Liver (tissue), 7 donors: ENCODE measurements at regions not wholly inside any gene's neighbourhood (a gene's known extent, or its start where the extent isn't known, plus 50 kb on each side); places are given as distances from the start of the nearest gene placed in this dataset.

Experiments
- DNase-seq: peaks from one replicate; pipeline ENCODE4 v3.0.0-alpha.2; 2017; ENCODE audit warnings: low spot score
- H3K27ac ChIP-seq, 2 donors: one replicate each; pipeline ENCODE4 v1.7.0; 2013; ENCODE audit warnings: inconsistent platforms in 2 of 2, low read length in 2 of 2, control low read depth in 1 of 2, low read depth in 1 of 2, mild to moderate bottlenecking in 1 of 2
- H3K27me3 ChIP-seq, 4 donors: one replicate each; pipeline versions ENCODE4 v1.6.1 to v1.7.0; 2013; ENCODE audit warnings: low read length in 3 of 4, inconsistent platforms in 1 of 4, mild to moderate bottlenecking in 1 of 4, moderate library complexity in 1 of 4; ENCODE audit not compliant: control insufficient read depth in 4 of 4, insufficient read depth in 4 of 4
- H3K36me3 ChIP-seq, 4 donors: one replicate each; pipeline versions ENCODE4 v1.6.1 to v1.7.0; 2013; ENCODE audit warnings: low read length in 3 of 4, mild to moderate bottlenecking in 3 of 4, low read depth in 1 of 4, moderate library complexity in 1 of 4; ENCODE audit not compliant: control insufficient read depth in 4 of 4, insufficient read depth in 3 of 4
- H3K4me1 ChIP-seq, 4 donors: one replicate each; pipeline versions ENCODE4 v1.6.1 to v1.7.0; 2013; ENCODE audit warnings: low read length in 3 of 4, mild to moderate bottlenecking in 3 of 4, moderate library complexity in 1 of 4; ENCODE audit not compliant: control insufficient read depth in 4 of 4, insufficient read depth in 4 of 4
- H3K4me3 ChIP-seq, 3 donors: one replicate each; pipeline versions ENCODE4 v1.6.1 to v1.7.0; 2013; ENCODE audit warnings: low read length in 3 of 3, control low read depth in 1 of 3, low read depth in 1 of 3, mild to moderate bottlenecking in 1 of 3
- H3K9ac ChIP-seq, 2 donors: one replicate each; pipeline ENCODE4 v1.7.0; 2013; ENCODE audit warnings: low read length in 2 of 2, mild to moderate bottlenecking in 2 of 2, moderate library complexity in 2 of 2, control low read depth in 1 of 2, low read depth in 1 of 2
- H3K9me3 ChIP-seq, 4 donors: one replicate each; pipeline versions ENCODE4 v1.6.1 to v1.7.0; 2013; ENCODE audit warnings: low read length in 3 of 4; ENCODE audit not compliant: control insufficient read depth in 4 of 4
- EGR1 ChIP-seq, 2 donors: IDR thresholded peaks; 2 replicates each; pipeline ENCODE4 v1.6.1; 2016 to 2018; ENCODE audit warnings: antibody characterized with exemption in 2 of 2, low read depth in 2 of 2
- FOXA2 ChIP-seq: IDR thresholded peaks from 2 replicates; pipeline ENCODE4 v1.6.1; 2016; ENCODE audit warnings: antibody characterized with exemption
- GABPA ChIP-seq, 2 donors: IDR thresholded peaks in 1 of 2; conservative IDR thresholded peaks in 1 of 2; 2 replicates each; pipeline ENCODE4 v1.6.1; 2016; ENCODE audit warnings: antibody characterized with exemption in 2 of 2, mild to moderate bottlenecking in 1 of 2, moderate library complexity in 1 of 2
- HNF4A ChIP-seq, 2 donors: conservative IDR thresholded peaks; 2 replicates each; pipeline ENCODE4 v1.6.1; 2016; ENCODE audit warnings: antibody characterized with exemption in 2 of 2, mild to moderate bottlenecking in 2 of 2
- JUND ChIP-seq, 2 donors: IDR thresholded peaks; 2 replicates each; pipeline ENCODE4 v1.6.1; 2016; ENCODE audit warnings: antibody characterized with exemption in 2 of 2
- RAD21 ChIP-seq, 2 donors: IDR thresholded peaks; 2 replicates each; pipeline ENCODE4 v1.6.1; 2016; ENCODE audit warnings: antibody characterized with exemption in 2 of 2, mild to moderate bottlenecking in 2 of 2
- REST ChIP-seq: IDR thresholded peaks from 2 replicates; pipeline ENCODE4 v1.6.1; 2016; ENCODE audit warnings: antibody characterized with exemption, mild to moderate bottlenecking
- RXRA ChIP-seq, 2 donors: IDR thresholded peaks; 2 replicates each; pipeline ENCODE4 v1.6.1; 2017 to 2018; ENCODE audit warnings: antibody characterized with exemption in 2 of 2, mild to moderate bottlenecking in 1 of 2
- SP1 ChIP-seq: IDR thresholded peaks from 2 replicates; pipeline ENCODE4 v1.6.1; 2018; ENCODE audit warnings: antibody characterized with exemption, mild to moderate bottlenecking
- TAF1 ChIP-seq: conservative IDR thresholded peaks from 2 replicates; pipeline ENCODE4 v1.6.1; 2016; ENCODE audit warnings: antibody characterized with exemption, mild to moderate bottlenecking
- whole genome bisulfite sequencing: extraction: QIAGEN DNeasy Blood & Tissue Kit; methylation state at CpG from one replicate; pipeline ENCODE4 v1.1.7; 2013; 5-methylcytosine and 5-hydroxymethylcytosine counted together
- TF ChIP-seq, protein P1 (sequence below): IDR thresholded peaks from 2 replicates; pipeline ENCODE4 v1.6.1; 2016; ENCODE audit warnings: antibody characterized with exemption
- TF ChIP-seq, protein P2 (sequence below): IDR thresholded peaks from 2 replicates; pipeline ENCODE4 v1.6.1; 2016; ENCODE audit warnings: antibody characterized with exemption
- TF ChIP-seq, protein P3 (sequence below): IDR thresholded peaks from 2 replicates; pipeline ENCODE4 v1.6.1; 2016; ENCODE audit warnings: antibody characterized with exemption
- donor health status: healthy.
- donor health status: healthy.
- donor health status: healthy.
- donor health status: healthy.

DNA sequence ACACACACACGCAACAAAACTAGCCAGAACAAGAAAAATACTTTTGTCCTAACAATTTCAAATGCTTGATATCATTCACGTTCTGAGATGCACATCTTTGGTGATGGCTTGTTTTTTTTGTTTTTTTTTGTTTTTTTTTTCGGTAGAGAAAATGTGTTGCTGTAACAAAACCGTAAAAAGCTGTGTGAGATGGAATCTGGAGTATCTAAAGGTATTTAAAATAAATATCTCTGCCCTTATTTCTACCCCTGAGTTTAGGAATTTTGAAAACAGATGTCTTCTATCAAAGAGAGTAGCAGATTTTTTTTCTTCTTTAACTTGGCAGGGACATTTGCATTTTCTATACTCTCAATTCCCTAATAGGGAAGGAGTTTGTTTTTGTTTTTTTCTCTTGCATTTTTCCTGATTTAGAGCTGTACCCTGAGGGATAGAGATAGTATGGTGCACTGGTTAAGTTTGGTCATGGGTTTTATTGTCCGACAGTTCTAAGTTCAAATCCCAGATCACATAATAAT, 446.6 kb downstream of the KLF5 start:
- WGBS: 87% methylated on average over 5 of the region's 5 CpGs
- Histone ChIP-seq H3K27ac (no peak overlapping the region), H3K36me3 (no peaks in the 10 kb centered on the region), H3K27me3 (no peaks in the 10 kb centered on the region), H3K4me3 (no peak overlapping the region), H3K9ac (no peak overlapping the region), H3K4me1 (no peaks in the 10 kb centered on the region), H3K9me3 (no peaks in the 10 kb centered on the region)
- no peak for DNase-seq
- TF ChIP-seq REST: no peak
- TF ChIP-seq RAD21 (IDR thresholded peaks at IDR 0.05): no peak
- no peak for TF ChIP-seq SP1
- TF ChIP-seq, protein P1, sequence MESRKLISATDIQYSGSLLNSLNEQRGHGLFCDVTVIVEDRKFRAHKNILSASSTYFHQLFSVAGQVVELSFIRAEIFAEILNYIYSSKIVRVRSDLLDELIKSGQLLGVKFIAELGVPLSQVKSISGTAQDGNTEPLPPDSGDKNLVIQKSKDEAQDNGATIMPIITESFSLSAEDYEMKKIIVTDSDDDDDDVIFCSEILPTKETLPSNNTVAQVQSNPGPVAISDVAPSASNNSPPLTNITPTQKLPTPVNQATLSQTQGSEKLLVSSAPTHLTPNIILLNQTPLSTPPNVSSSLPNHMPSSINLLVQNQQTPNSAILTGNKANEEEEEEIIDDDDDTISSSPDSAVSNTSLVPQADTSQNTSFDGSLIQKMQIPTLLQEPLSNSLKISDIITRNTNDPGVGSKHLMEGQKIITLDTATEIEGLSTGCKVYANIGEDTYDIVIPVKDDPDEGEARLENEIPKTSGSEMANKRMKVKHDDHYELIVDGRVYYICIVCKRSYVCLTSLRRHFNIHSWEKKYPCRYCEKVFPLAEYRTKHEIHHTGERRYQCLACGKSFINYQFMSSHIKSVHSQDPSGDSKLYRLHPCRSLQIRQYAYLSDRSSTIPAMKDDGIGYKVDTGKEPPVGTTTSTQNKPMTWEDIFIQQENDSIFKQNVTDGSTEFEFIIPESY: no peak
- TF ChIP-seq EGR1 (IDR thresholded peaks at IDR 0.05; ENCODE audit: low read depth in 2 of 2): no peak
- TF ChIP-seq, protein P2, sequence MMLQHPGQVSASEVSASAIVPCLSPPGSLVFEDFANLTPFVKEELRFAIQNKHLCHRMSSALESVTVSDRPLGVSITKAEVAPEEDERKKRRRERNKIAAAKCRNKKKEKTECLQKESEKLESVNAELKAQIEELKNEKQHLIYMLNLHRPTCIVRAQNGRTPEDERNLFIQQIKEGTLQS: no peak
- no peak for TF ChIP-seq GABPA (IDR thresholded peaks at IDR 0.05 in 1 of 2, conservative IDR thresholded peaks at IDR 0.05 in 1 of 2)
- TF ChIP-seq, protein P3, sequence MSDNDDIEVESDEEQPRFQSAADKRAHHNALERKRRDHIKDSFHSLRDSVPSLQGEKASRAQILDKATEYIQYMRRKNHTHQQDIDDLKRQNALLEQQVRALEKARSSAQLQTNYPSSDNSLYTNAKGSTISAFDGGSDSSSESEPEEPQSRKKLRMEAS: no peak
- no peak for TF ChIP-seq HNF4A (conservative IDR thresholded peaks at IDR 0.05)

DNA sequence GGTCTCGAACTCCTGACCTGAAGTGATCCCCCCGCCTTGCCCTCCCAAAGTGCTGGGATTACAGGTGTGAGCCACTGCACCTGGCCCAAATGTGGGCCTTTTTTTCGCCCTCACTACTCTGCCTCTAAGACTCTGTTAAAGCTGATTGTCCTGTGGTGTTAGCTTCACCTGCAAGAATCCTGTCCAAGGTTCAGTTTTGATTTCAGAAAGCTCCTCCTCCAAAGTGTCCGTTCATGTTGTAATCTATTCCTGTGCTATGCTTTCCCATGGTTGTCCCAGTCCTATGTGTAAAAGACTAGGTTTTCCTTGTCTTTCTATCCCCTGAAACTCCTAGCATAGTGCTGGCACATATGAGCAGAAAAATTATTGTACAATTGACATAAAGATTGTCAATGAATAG, 440.9 kb downstream of the KLF5 start:
- no peaks in the 10 kb centered on the region for H3K36me3 ChIP-seq
- 76% methylated on average over 4 of the region's 4 CpGs for WGBS

More for the DNA sequence above, 440.9 kb downstream of the KLF5 start:
- no peak for DNase-seq
- no peaks in the 10 kb centered on the region for H3K4me1 ChIP-seq
- H3K9me3 ChIP-seq: no peaks in the 10 kb centered on the region
- TF ChIP-seq RAD21 (IDR thresholded peaks at IDR 0.05) (no peak), FOXA2 (no peak), RXRA (IDR thresholded peaks at IDR 0.05) (no peak), TAF1 (no peak), JUND (IDR thresholded peaks at IDR 0.05) (no peak)
- TF ChIP-seq, protein P2: no peak
- TF ChIP-seq, protein P1: no peak
- no peak overlapping the region for H3K9ac ChIP-seq
- H3K27ac ChIP-seq: no peak overlapping the region
- H3K4me3 ChIP-seq: no peak overlapping the region
- H3K27me3 ChIP-seq: no peaks in the 10 kb centered on the region
